KMS-11 (cell line): ENCODE measurements at regions not wholly inside any gene's neighbourhood (a gene's known extent, or its start where the extent isn't known, plus 50 kb on each side); places are given as distances from the start of the nearest gene placed in this dataset.

Experiments
- H2AFZ ChIP-seq: fragments of 200-600 bp; sonication (generic); 2 replicates; pipeline ENCODE4 v1.6.1; 2016; ENCODE audit warnings: antibody characterized with exemption, mixed run types, low read depth
- H3K27ac ChIP-seq: fragments of 200-600 bp; sonication (generic); 2 replicates; pipeline ENCODE4 v1.6.1; 2016; ENCODE audit warnings: mild to moderate bottlenecking, mixed run types
- H3K27me3 ChIP-seq: fragments of 200-600 bp; sonication (generic); 2 replicates; pipeline ENCODE4 v1.6.1; 2017; ENCODE audit warnings: mild to moderate bottlenecking, low read depth, mixed run types, moderate library complexity; ENCODE audit not compliant: insufficient read depth
- H3K36me3 ChIP-seq: fragments of 200-600 bp; sonication (generic); 2 replicates; pipeline ENCODE4 v1.6.1; 2017; ENCODE audit warnings: mild to moderate bottlenecking, mixed run types; ENCODE audit not compliant: insufficient read depth
- H3K4me1 ChIP-seq: fragments of 200-600 bp; sonication (generic); 2 replicates; pipeline ENCODE4 v1.6.1; 2016; ENCODE audit warnings: mild to moderate bottlenecking, low read depth, mixed run types; ENCODE audit not compliant: poor library complexity, severe bottlenecking
- H3K4me2 ChIP-seq: fragments of 200-600 bp; sonication (generic); 2 replicates; pipeline ENCODE4 v1.7.0; 2016; ENCODE audit warnings: mild to moderate bottlenecking, mixed run types
- H3K4me3 ChIP-seq: fragments of 200-600 bp; sonication (generic); IDR thresholded peaks from 2 replicates; pipeline ENCODE4 v1.6.1; 2017; ENCODE audit warnings: low read depth, low read length, mixed read lengths; ENCODE audit not compliant: insufficient read depth
- H3K79me2 ChIP-seq: fragments of 200-600 bp; sonication (generic); 2 replicates; pipeline ENCODE4 v1.6.1; 2016; ENCODE audit warnings: low read depth, mixed run types; ENCODE audit not compliant: insufficient read depth
- H3K9ac ChIP-seq: fragments of 200-600 bp; sonication (generic); 2 replicates; pipeline ENCODE4 v1.6.1; 2016; ENCODE audit warnings: mild to moderate bottlenecking, mixed run types
- H4K20me1 ChIP-seq: fragments of 200-600 bp; sonication (generic); 2 replicates; pipeline ENCODE4 v1.6.1; 2016; ENCODE audit warnings: mild to moderate bottlenecking, mixed run types; ENCODE audit not compliant: insufficient read depth
- CTCF ChIP-seq: fragments of 200-600 bp; sonication (generic); conservative IDR thresholded peaks from 2 replicates; pipeline ENCODE4 v1.6.1; 2017; ENCODE audit warnings: low read depth, mild to moderate bottlenecking, antibody characterized with exemption, low read length, moderate library complexity, mixed read lengths

GRCh38 chr5:167661605-167662004, 629.8 kb upstream of the WWC1 start:
- TF ChIP-seq CTCF: no peak
- H4K20me1 ChIP-seq: no peaks in the 10 kb centered on the region

GRCh38 chr5:167664222-167664804, 627.1 kb upstream of the WWC1 start:
- no peak overlapping the region for H3K27ac ChIP-seq
- no peaks in the 10 kb centered on the region for H3K79me2 ChIP-seq
- no peak for TF ChIP-seq CTCF
- H3K9ac ChIP-seq: no peak overlapping the region
- H3K4me2 ChIP-seq: no peak overlapping the region
- H3K4me3 ChIP-seq: no peak overlapping the region
- no peaks in the 10 kb centered on the region for H3K27me3 ChIP-seq
- no peaks in the 10 kb centered on the region for H3K4me1 ChIP-seq
- H2AFZ ChIP-seq: no peak overlapping the region
- H3K36me3 ChIP-seq: no peaks in the 10 kb centered on the region
- H4K20me1 ChIP-seq: no peaks in the 10 kb centered on the region

More at GRCh38 chr5:167661605-167662004, 629.8 kb upstream of the WWC1 start:
- no peak overlapping the region for H3K4me2 ChIP-seq
- H3K27me3 ChIP-seq: no peaks in the 10 kb centered on the region
- no peaks in the 10 kb centered on the region for H3K79me2 ChIP-seq
- H3K9ac ChIP-seq: no peak overlapping the region
- H2AFZ ChIP-seq: no peak overlapping the region
- no peak overlapping the region for H3K27ac ChIP-seq
- H3K4me1 ChIP-seq: no peaks in the 10 kb centered on the region
- no peak overlapping the region for H3K4me3 ChIP-seq
- no peaks in the 10 kb centered on the region for H3K36me3 ChIP-seq

GRCh38 chr5:167665841-167666375, 625.5 kb upstream of the WWC1 start:
- H2AFZ ChIP-seq: no peak overlapping the region
- no peaks in the 10 kb centered on the region for H3K79me2 ChIP-seq
- H3K4me1 ChIP-seq: no peaks in the 10 kb centered on the region
- no peak overlapping the region for H3K9ac ChIP-seq
- no peaks in the 10 kb centered on the region for H3K36me3 ChIP-seq
- no peaks in the 10 kb centered on the region for H4K20me1 ChIP-seq
- no peak overlapping the region for H3K4me3 ChIP-seq
- H3K4me2 ChIP-seq: no peak overlapping the region
- no peak overlapping the region for H3K27ac ChIP-seq
- H3K27me3 ChIP-seq: no peaks in the 10 kb centered on the region
- no peak for TF ChIP-seq CTCF

- Histone ChIP-seq H2AFZ (no peak overlapping the region), H3K4me1 (no peaks in the 10 kb centered on the region), H3K9ac (no peak overlapping the region), H3K79me2 (no peaks in the 10 kb centered on the region), H3K27me3 (no peaks in the 10 kb centered on the region), H3K4me2 (no peak overlapping the region), H3K27ac (no peak overlapping the region), H3K4me3 (no peak overlapping the region), H4K20me1 (no peaks in the 10 kb centered on the region), H3K36me3 (no peaks in the 10 kb centered on the region)
- no peak for TF ChIP-seq CTCF
Measured at GRCh38 chr5:167671176-167671575, 620.3 kb upstream of the WWC1 start.
